Hepatocyte (in vitro differentiated cells): ENCODE measurements at regions not wholly inside any gene's neighbourhood (a gene's known extent, or its start where the extent isn't known, plus 50 kb on each side); places are given as distances from the start of the nearest gene placed in this dataset.

Experiments
- DNase-seq: peaks from one replicate; pipeline ENCODE4 v3.0.0-alpha.2; 2016; ENCODE audit warnings: low spot score
- H2AFZ ChIP-seq: fragments of 200-600 bp; sonication (generic); 2 replicates; pipeline ENCODE4 v1.6.0; 2016; ENCODE audit warnings: antibody characterized with exemption, mild to moderate bottlenecking
- H3K27ac ChIP-seq: fragments of 200-600 bp; sonication (generic); 2 replicates; pipeline ENCODE4 v1.5.1; 2016; ENCODE audit warnings: mild to moderate bottlenecking
- H3K27me3 ChIP-seq: fragments of 200-600 bp; sonication (generic); 2 replicates; pipeline ENCODE4 v1.6.1; 2016
- H3K36me3 ChIP-seq: fragments of 200-600 bp; sonication (generic); replicated peaks from 2 replicates; pipeline ENCODE4 v1.5.1; 2016; ENCODE audit warnings: low read depth; ENCODE audit not compliant: insufficient read depth
- H3K4me1 ChIP-seq: fragments of 200-600 bp; sonication (generic); 2 replicates; pipeline ENCODE4 v1.5.1; 2016; ENCODE audit warnings: mild to moderate bottlenecking, moderate library complexity; ENCODE audit not compliant: insufficient read depth
- H3K4me2 ChIP-seq: fragments of 200-600 bp; sonication (generic); 2 replicates; pipeline ENCODE4 v1.6.0; 2016
- H3K4me3 ChIP-seq: fragments of 200-600 bp; sonication (generic); 2 replicates; pipeline ENCODE4 v1.5.1; 2016; ENCODE audit warnings: mild to moderate bottlenecking
- H3K79me2 ChIP-seq: fragments of 200-600 bp; sonication (generic); 2 replicates; pipeline ENCODE4 v1.6.0; 2017; ENCODE audit warnings: mild to moderate bottlenecking
- H3K9me2 ChIP-seq: fragments of 200-600 bp; sonication (generic); replicated peaks from 2 replicates; pipeline ENCODE4 v1.6.0; 2017; ENCODE audit warnings: mild to moderate bottlenecking; ENCODE audit not compliant: insufficient read depth
- H3K9me3 ChIP-seq: fragments of 200-600 bp; sonication (generic); 2 replicates; pipeline ENCODE4 v1.5.1; 2016; ENCODE audit warnings: low read depth, mild to moderate bottlenecking
- H4K20me1 ChIP-seq: fragments of 200-600 bp; sonication (generic); 2 replicates; pipeline ENCODE4 v1.6.0; 2016; ENCODE audit warnings: mild to moderate bottlenecking; ENCODE audit not compliant: insufficient read depth, poor library complexity, severe bottlenecking
- EZH2 ChIP-seq: fragments of 200-600 bp; sonication (generic); IDR thresholded peaks from 2 replicates; pipeline ENCODE4 v1.6.1; 2016; ENCODE audit warnings: antibody characterized with exemption, mild to moderate bottlenecking, borderline replicate concordance
- EZH2phosphoT487 ChIP-seq: fragments of 200-600 bp; sonication (generic); IDR thresholded peaks from one replicate; pipeline ENCODE4 v1.6.1; 2018; ENCODE audit warnings: antibody characterized with exemption, mild to moderate bottlenecking, low read depth, moderate library complexity; ENCODE audit not compliant: unreplicated experiment, severe bottlenecking
- WGBS: methylation state at CpG from one replicate; pipeline ENCODE4 v1.1.6; 2016; ENCODE audit warnings: low lambda C conversion rate; ENCODE audit errors: missing lambda C conversion rate; 5-methylcytosine and 5-hydroxymethylcytosine counted together
- TF ChIP-seq, protein P1 (sequence below): fragments of 200-600 bp; sonication (generic); IDR thresholded peaks from 2 replicates; pipeline ENCODE4 v1.5.1; 2016; ENCODE audit warnings: antibody characterized with exemption, mild to moderate bottlenecking; ENCODE audit not compliant: poor library complexity

GRCh38 chrX:51272638-51273037, 60.0 kb upstream of the NUDT10 start:
- Histone ChIP-seq H3K4me3 (no peak overlapping the region), H3K79me2 (no peaks in the 10 kb centered on the region), H3K36me3 (no peaks in the 10 kb centered on the region), H3K9me3 (no peaks in the 10 kb centered on the region), H3K27me3 (no peaks in the 10 kb centered on the region), H3K27ac (no peak overlapping the region), H3K4me2 (no peak overlapping the region), H4K20me1 (no peaks in the 10 kb centered on the region), H2AFZ (no peak overlapping the region), H3K9me2 (no peaks in the 10 kb centered on the region), H3K4me1 (no peaks in the 10 kb centered on the region)
- DNase-seq = no peak
- WGBS = 39% methylated on average over 2 of the region's 2 CpGs
- no peak for TF ChIP-seq EZH2
- no peak for TF ChIP-seq EZH2phosphoT487
- TF ChIP-seq, protein P1, sequence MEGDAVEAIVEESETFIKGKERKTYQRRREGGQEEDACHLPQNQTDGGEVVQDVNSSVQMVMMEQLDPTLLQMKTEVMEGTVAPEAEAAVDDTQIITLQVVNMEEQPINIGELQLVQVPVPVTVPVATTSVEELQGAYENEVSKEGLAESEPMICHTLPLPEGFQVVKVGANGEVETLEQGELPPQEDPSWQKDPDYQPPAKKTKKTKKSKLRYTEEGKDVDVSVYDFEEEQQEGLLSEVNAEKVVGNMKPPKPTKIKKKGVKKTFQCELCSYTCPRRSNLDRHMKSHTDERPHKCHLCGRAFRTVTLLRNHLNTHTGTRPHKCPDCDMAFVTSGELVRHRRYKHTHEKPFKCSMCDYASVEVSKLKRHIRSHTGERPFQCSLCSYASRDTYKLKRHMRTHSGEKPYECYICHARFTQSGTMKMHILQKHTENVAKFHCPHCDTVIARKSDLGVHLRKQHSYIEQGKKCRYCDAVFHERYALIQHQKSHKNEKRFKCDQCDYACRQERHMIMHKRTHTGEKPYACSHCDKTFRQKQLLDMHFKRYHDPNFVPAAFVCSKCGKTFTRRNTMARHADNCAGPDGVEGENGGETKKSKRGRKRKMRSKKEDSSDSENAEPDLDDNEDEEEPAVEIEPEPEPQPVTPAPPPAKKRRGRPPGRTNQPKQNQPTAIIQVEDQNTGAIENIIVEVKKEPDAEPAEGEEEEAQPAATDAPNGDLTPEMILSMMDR = no peak

DNA sequence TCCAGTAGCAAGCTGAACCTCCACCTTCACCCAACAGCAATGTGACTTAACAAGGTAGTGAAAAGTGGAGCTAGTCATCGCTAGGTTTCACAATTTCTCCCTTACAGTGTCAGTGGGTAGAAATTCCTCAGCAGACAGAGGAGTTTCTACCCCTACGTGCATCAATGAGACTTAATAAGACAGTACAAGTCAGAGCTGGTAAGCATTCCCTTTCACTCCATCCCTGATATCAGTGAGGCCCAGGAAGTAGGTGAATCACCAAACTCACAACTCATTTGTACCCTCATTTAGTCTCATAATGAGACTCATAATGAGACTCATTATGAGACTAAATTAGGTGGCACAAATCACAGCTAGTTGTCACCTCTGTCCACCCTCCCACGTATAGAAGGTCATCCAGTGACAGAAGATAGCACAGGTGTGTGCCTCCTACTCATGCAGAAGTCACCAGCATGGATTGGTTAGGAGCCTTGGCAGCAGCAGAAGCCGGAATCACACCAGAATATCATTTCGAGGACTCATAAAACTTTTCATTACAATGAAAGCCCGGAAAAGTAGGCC, 50.8 kb upstream of the NUDT10 start:
- Histone ChIP-seq H3K4me1 (no peaks in the 10 kb centered on the region), H3K79me2 (no peaks in the 10 kb centered on the region), H3K27me3 (no peaks in the 10 kb centered on the region), H3K4me3 (no peak overlapping the region), H3K9me2 (no peaks in the 10 kb centered on the region), H4K20me1 (no peaks in the 10 kb centered on the region), H3K36me3 (no peaks in the 10 kb centered on the region), H3K9me3 (no peaks in the 10 kb centered on the region), H2AFZ (no peak overlapping the region), H3K27ac (no peak overlapping the region), H3K4me2 (no peak overlapping the region)
- TF ChIP-seq EZH2 = no peak
- no peak for TF ChIP-seq EZH2phosphoT487
- TF ChIP-seq, protein P1 = no peak
- no peak for DNase-seq
- WGBS = 70% methylated on average over 6 of the region's 6 CpGs
